NCI-H146 treated with DMSO at 0.1 percent for 48 hours (cell line): ENCODE measurements at regions not wholly inside any gene's neighbourhood (a gene's known extent, or its start where the extent isn't known, plus 50 kb on each side); places are given as distances from the start of the nearest gene placed in this dataset.
"Not testable (repeated sequence)": the region's sequence is repeated elsewhere in the genome, so short reads cannot be mapped to it uniquely, and the experiment has no call there.

Experiments used
- DNase-seq: peaks from one replicate; lab custom pipeline; 2025; ENCODE audit not compliant: unreplicated experiment; lab: John Stamatoyannopoulos, UW

DNA sequence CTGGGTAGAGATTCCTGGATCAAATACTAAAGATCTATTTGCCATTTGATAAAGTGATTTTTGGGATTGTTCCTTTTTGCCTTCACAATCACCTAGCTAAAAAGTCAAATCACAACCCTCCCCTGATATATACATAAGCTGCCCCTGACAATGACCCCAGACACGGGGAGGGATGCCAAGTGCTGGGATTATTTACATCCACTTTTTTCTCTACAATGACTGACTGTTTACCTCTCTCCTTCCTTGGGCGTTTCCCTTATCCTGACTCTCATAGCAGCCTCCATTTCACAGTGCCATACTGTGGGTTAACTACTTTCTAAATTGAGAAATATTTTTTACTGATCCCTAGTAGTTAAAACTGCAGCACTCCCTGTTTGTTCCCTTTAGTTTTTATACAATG is 150.8 kb upstream of the TMEM170B start:
- no peak for DNase-seq

DNA sequence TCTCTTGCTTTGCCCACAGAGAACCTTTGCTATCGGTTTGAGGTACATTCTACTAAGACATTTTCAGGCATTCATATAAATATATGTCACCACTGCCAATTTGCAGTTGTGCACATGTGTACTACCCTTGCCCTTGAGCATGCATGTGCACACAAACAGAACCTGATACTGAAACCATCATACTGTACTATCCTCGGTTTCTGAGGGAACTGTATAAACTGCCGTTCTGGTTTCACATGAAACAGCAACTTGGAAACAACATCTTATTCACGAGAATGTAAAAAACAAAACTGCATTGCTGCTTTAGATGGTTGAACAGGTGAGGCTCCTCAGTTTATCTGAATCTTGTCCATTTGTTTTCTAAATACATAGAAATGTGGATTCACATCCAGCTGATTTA is 151.2 kb upstream of the TMEM170B start:
- DNase-seq = no peak

- DNase-seq = no peak
Measured at GRCh38 chr6:11384531-11385309, 152.3 kb upstream of the NEDD9 start.

DNA sequence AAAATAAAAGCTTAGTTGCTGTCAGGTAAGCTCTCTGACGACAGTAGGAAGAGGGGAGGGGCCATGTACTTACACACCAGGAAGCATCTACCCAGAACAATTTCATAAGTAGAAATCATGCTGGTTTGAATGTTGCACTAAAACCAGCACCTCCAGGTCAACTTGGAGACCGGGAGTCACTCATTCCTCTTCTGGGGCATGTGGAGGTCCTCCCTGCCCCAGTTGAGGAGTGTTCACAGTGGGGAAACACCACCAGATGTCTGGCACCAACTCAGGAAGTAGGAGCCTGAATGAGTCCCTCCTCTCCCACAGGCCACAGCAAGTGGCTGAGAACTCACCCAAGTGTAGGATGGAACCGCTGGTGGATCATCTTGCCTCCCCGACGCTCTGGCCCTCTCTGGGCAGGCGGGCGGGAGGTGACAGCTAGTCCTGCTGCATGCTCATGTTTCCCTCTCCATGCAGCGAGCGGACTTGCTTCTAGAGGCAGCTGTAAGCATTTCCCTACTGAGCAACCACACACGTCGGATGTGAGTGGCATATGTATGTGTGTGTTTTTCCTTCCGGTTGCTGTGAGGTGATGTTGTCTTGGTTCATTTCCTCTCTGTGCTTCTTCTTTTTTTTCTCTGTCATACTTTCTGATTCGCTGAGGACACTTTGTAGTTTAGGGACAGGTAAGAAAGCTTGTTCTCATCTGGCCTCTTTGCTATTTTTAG is 149.5 kb upstream of the NEDD9 start:
- no peak for DNase-seq

DNA sequence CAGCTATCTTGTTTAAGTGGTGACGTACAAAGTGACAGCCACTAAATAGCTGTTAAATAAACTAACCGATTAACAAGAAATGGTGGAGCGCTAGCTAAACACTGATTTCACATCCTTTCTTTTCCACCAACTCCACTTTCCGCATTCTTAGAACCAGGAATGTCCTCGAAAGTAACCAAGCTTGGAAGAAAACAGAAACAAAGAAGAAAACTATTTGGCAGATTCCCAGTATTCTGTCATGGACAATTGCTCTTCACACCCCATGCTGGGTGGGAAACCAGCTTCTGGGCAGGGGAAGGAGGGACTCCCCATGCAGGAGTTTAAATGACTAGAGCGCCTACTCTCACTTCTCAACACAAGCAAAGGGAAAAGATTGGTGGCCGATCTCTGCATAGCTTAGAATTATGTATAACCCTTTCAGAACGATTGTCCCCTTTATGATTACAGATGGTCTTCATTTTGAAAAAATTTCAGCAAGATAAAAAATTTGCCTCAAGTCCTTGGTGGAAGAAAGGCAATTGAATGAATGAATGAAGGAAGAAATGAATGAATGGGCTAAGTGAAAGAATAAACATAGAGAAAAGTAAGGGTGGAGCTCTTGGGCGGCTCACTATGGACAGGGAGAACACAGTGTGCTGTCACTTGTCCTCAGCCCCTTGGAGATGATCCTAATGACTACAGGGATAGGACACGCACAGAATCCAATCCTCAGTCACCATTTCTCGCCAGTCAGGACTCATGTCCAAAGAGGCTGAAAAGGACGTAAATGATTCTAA is 148.7 kb upstream of the NEDD9 start:
- DNase-seq = no peak

GRCh38 chr6:11380549-11380948 is 148.1 kb upstream of the NEDD9 start:
- DNase-seq = no peak

DNA sequence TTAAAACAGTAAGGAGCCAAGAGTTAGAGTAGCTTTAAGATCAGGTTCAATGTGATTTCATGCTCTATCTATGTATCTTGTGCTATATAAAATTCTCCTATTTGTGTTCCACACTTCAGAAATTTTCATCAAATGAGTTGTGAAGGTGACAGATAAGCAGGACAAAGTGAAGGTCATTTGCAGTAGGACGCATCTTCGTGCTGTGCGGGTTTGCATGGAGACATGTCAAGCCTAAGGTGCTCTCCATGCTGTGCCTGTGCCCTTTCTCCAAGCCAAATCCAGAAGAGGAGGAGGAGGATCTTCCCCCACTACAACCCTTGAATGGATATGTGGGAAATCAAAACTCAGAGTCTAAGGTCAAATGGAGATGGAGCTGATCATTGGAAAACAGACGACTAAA is 147.3 kb upstream of the NEDD9 start:
- DNase-seq = no peak

GRCh38 chr6:11378639-11379038 is 146.2 kb upstream of the NEDD9 start:
- DNase-seq = no peak

DNA sequence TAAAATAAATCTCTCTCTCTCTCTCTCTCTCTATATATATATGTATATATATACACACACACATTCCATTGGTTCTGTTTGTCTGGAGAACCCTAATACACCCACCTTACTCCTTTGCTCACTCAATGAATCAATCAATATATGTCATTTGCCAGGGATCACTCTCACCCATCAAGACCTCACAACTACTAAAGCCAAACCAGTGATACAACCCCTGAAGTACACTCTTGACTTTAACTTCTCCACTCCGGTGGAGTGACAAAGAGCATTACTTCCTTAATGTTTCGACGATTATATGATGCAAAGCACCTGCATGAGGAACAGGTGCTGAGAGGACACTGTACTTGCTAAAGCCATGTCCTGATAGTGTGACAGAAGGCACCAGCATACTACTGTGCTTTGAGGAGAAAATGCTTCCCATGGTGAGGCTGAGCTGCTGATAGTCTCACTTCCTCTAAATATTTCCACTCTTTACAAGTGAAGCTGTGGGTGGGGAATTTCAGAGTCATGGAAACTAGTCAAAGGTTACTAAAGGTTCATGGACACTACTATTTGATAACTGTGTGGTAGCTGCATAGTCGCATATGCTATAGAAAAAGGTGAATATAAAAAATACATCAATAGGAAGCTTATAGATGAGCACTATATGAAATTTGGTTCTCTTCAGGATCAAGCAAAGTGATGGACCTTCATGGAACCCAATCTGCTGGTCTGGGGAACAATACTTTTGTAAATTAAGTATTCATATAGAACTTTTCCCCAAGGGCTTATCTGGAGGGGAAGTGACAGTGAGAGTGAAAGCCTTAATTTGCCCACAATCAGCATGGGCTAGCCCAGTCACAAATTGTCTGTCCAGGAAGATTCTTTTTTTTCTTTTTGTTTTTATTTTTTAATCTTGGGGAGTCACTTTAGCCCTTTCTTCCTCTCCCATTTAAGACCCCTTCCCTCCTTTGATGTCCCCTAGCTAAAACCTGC is 141.9 kb upstream of the NEDD9 start:
- DNase-seq = no peak

DNA sequence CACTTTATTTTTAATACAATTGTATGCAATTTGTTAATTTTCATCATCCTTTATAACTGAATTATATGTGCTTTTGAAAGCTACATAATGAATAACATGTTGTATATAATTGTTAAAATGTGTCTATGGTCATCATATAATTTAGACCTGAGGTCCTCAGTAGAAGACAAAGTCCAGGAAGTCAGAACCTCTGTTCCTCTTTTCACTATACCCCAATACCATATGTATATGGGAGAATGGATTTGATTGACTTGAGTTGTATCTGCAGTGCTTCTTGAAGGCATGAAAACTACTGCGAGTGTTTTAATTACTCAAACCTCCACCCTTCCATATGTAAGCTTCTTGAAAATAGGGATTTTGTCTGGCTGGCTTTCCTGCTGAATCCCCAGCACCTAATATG is 140.7 kb upstream of the NEDD9 start:
- no peak for DNase-seq

- DNase-seq = not testable (repeated sequence)
Measured at GRCh38 chr6:11372186-11372790, 139.8 kb upstream of the NEDD9 start.

DNA sequence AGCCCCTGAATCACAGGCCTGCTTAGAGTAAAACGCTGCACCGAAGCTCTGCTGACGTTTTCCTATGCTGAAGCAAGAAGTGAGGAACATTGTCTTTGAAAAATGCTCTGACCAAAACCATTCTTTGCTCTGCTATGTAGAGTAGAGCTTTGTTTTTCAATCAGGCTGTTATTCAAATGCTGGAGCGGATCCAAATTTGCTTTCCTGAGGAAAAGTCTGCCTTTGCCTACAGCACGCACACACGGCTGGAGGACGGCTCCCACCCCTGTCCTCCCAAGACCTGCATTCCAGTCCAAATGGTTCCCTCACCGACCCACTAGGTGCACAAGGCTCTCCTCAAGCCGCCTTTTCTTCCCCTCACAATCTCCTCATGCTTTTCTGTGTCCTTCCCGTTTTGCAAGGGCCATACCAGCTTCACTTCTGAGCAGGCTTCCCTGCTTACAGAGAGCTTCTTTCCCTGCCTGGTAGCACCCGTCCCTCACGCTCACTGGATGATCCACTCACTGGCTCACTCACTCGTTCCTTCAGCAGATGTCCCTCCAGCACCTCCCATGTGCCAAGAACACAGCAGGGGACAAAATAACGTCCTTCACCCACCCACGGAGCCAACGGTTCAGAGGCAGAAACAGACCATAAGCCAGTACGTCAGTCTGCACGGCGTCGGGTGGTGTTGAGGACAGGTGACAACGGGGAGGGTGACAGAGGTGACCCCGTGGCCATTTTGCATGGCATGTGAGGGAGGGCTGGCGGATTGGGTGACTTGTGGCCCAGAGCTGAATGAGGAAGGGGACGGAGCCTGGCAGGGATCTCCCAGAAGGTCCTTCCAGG is 137.9 kb upstream of the NEDD9 start:
- DNase-seq = no peak

- DNase-seq = no peak
Measured at GRCh38 chr6:11368760-11369159, 136.3 kb upstream of the NEDD9 start.

- no peak for DNase-seq
Measured at GRCh38 chr6:11368264-11368663, 135.8 kb upstream of the NEDD9 start.

DNA sequence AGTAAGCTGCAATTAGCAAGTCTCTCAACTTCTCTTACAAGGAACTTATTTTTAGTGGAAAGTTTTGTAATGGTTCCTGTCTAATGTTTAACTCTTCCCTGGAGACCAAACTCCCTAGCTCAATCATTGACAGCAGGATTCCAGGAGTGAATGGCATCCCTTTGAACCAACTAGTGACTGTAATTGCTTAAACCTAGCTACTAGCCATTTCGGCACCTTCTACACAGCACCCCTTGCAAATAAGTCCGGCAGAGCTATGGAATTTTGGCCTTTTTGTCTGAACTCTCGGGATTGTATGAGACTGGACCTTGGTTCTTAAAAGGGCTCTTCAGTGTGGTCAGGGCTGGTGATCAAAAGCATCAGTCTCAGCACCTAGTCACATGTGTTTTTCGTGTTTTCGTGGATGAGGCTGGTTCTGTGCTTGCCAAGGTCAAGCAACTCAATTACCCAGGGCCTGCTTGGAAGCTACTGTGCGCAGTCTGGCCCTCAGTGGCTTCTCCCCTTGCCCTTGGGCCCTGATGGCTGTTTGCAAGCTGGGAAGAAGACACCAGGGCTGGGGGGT is 135.3 kb upstream of the NEDD9 start:
- DNase-seq = no peak

- no peak for DNase-seq
Measured at GRCh38 chr6:11366934-11367637, 134.6 kb upstream of the NEDD9 start.

GRCh38 chr6:11366183-11366933 is 133.9 kb upstream of the NEDD9 start:
- DNase-seq = no peak

DNA sequence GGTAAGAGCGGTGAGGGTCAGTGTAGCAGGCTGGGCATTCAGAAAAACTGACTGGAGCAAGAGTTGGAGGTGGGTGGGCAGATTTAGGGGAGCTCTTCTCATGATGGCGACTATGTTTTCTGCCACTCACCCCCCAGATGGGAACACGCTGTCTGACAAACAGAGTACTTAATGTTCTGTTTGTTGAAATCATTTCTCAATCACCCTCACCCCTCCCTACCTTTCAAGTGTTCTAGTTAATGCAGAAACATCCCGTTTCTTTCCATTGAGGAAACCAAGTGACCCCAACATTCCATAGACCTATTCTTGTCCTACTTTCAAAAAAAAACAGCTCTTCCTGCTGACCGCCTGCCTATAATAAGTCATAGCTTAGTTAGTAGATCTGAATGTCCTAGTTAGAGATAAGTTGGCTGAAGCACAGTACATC is 132.5 kb upstream of the NEDD9 start:
- DNase-seq = no peak
